Epithelial cell of proximal tubule (primary cell): ENCODE measurements at regions not wholly inside any gene's neighbourhood (a gene's known extent, or its start where the extent isn't known, plus 50 kb on each side); places are given as distances from the start of the nearest gene placed in this dataset.
"Not testable (repeated sequence)": the region's sequence is repeated elsewhere in the genome, so short reads cannot be mapped to it uniquely, and the experiment has no call there.

Experiments
- DNase-seq: peaks from one replicate; pipeline ENCODE4 v3.0.0-alpha.2; 2011; ENCODE audit warnings: low read depth
- H3K4me3 ChIP-seq: 2 replicates; pipeline ENCODE4 v1.5.1; 2011; ENCODE audit warnings: low read depth, mild to moderate bottlenecking, low read length
- TF ChIP-seq, protein P1 (sequence below): conservative IDR thresholded peaks from 2 replicates; pipeline ENCODE4 v1.5.1; 2012; ENCODE audit warnings: low read depth, mild to moderate bottlenecking, low read length

DNA sequence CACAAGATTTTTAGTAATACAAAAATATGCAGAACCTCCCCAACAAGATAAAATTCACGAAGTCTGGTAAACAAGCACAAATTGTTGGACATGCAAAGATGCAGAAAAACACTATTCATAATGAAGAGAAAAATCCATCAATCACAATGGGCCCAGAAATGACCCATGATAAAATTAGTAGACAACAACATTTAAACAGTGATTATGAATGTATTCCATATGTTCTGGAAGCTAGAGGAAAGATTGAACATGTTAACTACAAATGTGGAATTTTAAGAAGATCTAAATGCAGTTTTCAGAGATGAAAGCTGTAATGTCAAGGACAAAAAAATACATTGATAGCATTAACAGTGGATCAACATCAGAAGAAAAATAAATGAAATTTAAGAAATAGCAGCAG lies 243.3 kb upstream of the LINC00305 start:
- H3K4me3 ChIP-seq, result no peak overlapping the region
- TF ChIP-seq, protein P1, sequence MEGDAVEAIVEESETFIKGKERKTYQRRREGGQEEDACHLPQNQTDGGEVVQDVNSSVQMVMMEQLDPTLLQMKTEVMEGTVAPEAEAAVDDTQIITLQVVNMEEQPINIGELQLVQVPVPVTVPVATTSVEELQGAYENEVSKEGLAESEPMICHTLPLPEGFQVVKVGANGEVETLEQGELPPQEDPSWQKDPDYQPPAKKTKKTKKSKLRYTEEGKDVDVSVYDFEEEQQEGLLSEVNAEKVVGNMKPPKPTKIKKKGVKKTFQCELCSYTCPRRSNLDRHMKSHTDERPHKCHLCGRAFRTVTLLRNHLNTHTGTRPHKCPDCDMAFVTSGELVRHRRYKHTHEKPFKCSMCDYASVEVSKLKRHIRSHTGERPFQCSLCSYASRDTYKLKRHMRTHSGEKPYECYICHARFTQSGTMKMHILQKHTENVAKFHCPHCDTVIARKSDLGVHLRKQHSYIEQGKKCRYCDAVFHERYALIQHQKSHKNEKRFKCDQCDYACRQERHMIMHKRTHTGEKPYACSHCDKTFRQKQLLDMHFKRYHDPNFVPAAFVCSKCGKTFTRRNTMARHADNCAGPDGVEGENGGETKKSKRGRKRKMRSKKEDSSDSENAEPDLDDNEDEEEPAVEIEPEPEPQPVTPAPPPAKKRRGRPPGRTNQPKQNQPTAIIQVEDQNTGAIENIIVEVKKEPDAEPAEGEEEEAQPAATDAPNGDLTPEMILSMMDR, result no peak
- no peak for DNase-seq

GRCh38 chr18:64384101-64384500 lies 235.2 kb upstream of the LINC00305 start:
- H3K4me3 ChIP-seq, result no peak overlapping the region
- no peak for DNase-seq
- TF ChIP-seq, protein P1, result no peak

GRCh38 chr18:64380117-64380516 lies 231.2 kb upstream of the LINC00305 start:
- DNase-seq, result no peak
- TF ChIP-seq, protein P1, result no peak
- no peak overlapping the region for H3K4me3 ChIP-seq

DNA sequence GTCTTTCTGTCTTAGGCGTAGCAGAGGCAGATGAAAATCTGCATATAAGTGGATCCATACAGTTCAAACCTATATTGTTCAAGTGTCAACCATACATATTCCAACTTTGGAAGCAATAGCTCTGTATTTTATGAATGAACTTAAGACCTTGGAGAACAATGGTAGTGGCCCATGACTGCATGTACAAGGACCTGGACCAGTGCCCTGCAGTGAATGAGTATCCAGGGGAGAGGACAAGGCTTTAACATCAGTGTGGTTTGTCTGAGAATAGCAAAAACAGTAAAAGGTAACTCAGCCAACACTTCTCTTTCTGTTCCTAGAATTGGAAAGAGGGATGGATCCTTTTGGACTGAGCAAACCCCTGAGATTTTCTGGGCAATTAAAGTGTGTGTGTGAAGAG lies 230.8 kb upstream of the LINC00305 start:
- no peak overlapping the region for H3K4me3 ChIP-seq
- no peak for DNase-seq
- TF ChIP-seq, protein P1, result no peak

- TF ChIP-seq, protein P1, result no peak
- no peak overlapping the region for H3K4me3 ChIP-seq
- no peak for DNase-seq
Measured at GRCh38 chr18:64377446-64377845, 228.6 kb upstream of the LINC00305 start.

DNA sequence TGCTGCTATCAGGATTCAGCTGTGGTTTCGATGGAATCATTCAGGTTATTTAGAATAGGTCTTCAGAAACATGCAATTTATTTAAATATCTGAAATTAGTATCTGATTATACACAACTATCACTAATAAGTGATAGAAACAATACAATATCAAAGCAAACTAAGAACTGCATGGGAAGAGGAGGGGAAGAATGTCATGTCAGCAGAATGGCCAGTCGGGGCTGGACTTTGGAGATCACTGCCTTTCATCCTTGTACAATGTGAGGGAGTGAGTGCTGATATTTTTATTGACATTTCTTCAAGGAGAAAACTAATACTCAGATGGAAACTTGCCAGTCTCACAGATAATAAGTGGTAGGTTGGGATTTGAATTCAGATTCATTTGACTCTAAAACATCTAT lies 224.0 kb upstream of the LINC00305 start:
- H3K4me3 ChIP-seq, result no peak overlapping the region
- TF ChIP-seq, protein P1, result no peak
- DNase-seq, result no peak

GRCh38 chr18:64369830-64370440 lies 221.0 kb upstream of the LINC00305 start:
- DNase-seq, H3K4me3 ChIP-seq: not testable (repeated sequence)
